ENCODE measurements at regions not wholly inside any gene's neighbourhood (a gene's known extent, or its start where the extent isn't known, plus 50 kb on each side); places are given as distances from the start of the nearest gene placed in this dataset.
A peak's percentile ranks its signal among the peaks of the same experiment; 100 is the strongest.

DNA sequence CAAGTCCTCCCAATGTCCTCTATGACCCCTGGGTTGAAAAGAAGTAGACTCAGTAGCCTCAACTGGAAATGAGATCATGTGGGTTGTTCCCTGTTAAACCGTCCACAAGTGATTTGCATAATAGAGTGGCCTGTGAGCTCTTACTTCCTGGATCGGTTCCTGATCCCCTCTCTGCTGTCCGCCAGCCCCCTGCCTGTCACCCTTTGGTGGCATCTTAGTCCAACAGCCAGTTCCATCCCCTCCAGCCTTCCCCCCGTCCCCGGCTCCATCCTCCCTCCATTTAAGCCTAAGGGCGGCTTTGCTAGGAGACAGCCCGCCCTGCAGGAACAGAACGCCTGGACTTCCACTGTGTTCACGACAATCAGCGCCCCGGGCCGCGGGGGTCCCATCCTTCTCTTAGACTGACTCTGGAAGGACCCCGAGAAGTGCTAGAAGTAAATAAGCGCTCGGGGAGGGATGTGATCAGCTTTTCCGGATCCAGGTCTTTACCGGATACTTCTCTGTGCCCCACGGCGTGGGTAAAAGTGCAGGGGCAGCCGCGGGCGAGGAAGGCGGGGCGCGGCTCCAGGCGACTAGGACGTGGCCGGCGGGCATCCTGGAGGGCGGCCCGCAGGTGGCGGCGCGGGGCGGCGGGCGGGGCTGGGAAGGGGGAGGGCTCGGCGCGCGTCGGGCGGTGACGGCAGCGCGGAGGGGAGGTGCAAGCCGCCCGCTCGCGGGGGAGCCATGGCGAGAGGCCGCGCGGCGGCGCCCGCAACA is 51.2 kb upstream of the ULK4 start:
- peak; percentile 10 to 22 for DNase-seq

DNA sequence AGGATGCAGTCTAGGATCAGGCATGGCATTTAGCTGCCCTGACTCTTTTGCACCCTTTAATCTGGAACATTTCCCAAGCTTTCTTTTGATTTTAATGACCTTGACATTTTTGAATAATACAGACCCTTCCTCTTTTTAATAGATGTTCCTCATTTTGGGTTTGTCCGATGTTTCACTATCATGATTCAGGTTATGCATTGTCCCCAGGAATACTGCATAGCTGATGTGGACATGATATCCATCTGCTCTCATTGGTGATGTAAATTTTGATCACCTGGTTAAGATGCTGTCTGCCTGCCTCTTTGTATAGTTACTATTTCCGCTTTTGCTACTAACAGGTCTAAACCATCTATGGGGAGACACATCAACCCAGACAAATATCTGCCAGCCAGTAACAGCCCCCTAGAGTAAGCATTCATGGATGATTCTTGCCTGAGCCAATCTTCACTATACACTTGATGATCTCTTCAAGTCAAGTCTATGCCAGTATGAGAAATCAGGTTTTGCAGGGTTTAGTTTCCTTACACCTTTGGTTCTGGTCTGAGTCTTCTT is 50.6 kb upstream of the ULK4 start:
- DNase-seq: no peak
